GM03348 (cell line): ENCODE measurements at regions not wholly inside any gene's neighbourhood (a gene's known extent, or its start where the extent isn't known, plus 50 kb on each side); places are given as distances from the start of the nearest gene placed in this dataset.

Experiments used
- DNase-seq: peaks from one replicate; pipeline ENCODE4 v3.0.0; 2012; ENCODE audit warnings: low spot score

- DNase-seq = no peak
Measured at GRCh38 chr7:123259759-123260158, 60.0 kb upstream of the SLC13A1 start.
